ENCODE measurements at regions not wholly inside any gene's neighbourhood (a gene's known extent, or its start where the extent isn't known, plus 50 kb on each side); places are given as distances from the start of the nearest gene placed in this dataset.

GRCh38 chr5:163574472-163575440 is 69.3 kb downstream of the MAT2B start:
- no peak for TF ChIP-seq REST (IDR thresholded peaks at IDR 0.05; ENCODE audit: borderline replicate concordance)
- no peak for TF ChIP-seq CTCF (IDR thresholded peaks at IDR 0.05; ENCODE audit: poor library complexity, severe bottlenecking)
- no peak for TF ChIP-seq TAF1 (IDR thresholded peaks at IDR 0.05; ENCODE audit: low read depth)
- TF ChIP-seq POLR2AphosphoS5 (IDR thresholded peaks at IDR 0.05) = no peak
- no peak for TF ChIP-seq MXI1 (conservative IDR thresholded peaks at IDR 0.05; ENCODE audit: poor library complexity, severe bottlenecking)
- no peak for TF ChIP-seq SMC3 (conservative IDR thresholded peaks at IDR 0.05; ENCODE audit: poor library complexity)
- TF ChIP-seq EP300 (conservative IDR thresholded peaks at IDR 0.05; ENCODE audit: poor library complexity, severe bottlenecking) = no peak
- no peak for TF ChIP-seq EZH2 (IDR thresholded peaks at IDR 0.05; ENCODE audit: borderline replicate concordance, insufficient read depth, low read length, poor library complexity, severe bottlenecking)
- Histone ChIP-seq H3K79me2 (replicated peaks; ENCODE audit: insufficient read depth, low read length) (no peaks in the 10 kb centered on the region), H3F3A (ENCODE audit: insufficient read depth, low read length, poor library complexity, severe bottlenecking) (no peaks in the 10 kb centered on the region), H3K36me3 (ENCODE audit: insufficient read depth, low read length) (no peaks in the 10 kb centered on the region), H3K9ac (ENCODE audit: low read length) (no peak overlapping the region), H4K20me1 (ENCODE audit: insufficient read depth) (no peaks in the 10 kb centered on the region), H3K9me2 (ENCODE audit: insufficient read depth, low read length) (no peaks in the 10 kb centered on the region), H3K4me2 (ENCODE audit: low read length) (no peak overlapping the region), H2AFZ (ENCODE audit: low read depth, low read length) (no peak overlapping the region), H3K27ac (ENCODE audit: low read length) (no peak overlapping the region), H3K4me3 (ENCODE audit: low read length) (no peak overlapping the region), H3K9me3 (ENCODE audit: low read length) (no peaks in the 10 kb centered on the region), H3K27me3 (ENCODE audit: insufficient read depth, low read depth, low read length) (no peaks in the 10 kb centered on the region)

- H2AFZ ChIP-seq (ENCODE audit: low read depth, low read length) = no peak overlapping the region
- no peaks in the 10 kb centered on the region for H3K27me3 ChIP-seq (ENCODE audit: insufficient read depth, low read depth, low read length)
- no peak overlapping the region for H3K9ac ChIP-seq (ENCODE audit: low read length)
- H3K4me2 ChIP-seq (ENCODE audit: low read length) = no peak overlapping the region
- H3K9me2 ChIP-seq (ENCODE audit: insufficient read depth, low read length) = no peaks in the 10 kb centered on the region
- no peaks in the 10 kb centered on the region for H4K20me1 ChIP-seq (ENCODE audit: insufficient read depth)
- H3K9me3 ChIP-seq (ENCODE audit: low read length) = no peaks in the 10 kb centered on the region
- H3K27ac ChIP-seq (ENCODE audit: low read length) = no peak overlapping the region
- H3F3A ChIP-seq (ENCODE audit: insufficient read depth, low read length, poor library complexity, severe bottlenecking) = no peaks in the 10 kb centered on the region
- no peaks in the 10 kb centered on the region for H3K36me3 ChIP-seq (ENCODE audit: insufficient read depth, low read length)
- no peak overlapping the region for H3K4me3 ChIP-seq (ENCODE audit: low read length)
- H3K79me2 ChIP-seq (replicated peaks; ENCODE audit: insufficient read depth, low read length) = no peaks in the 10 kb centered on the region
- TF ChIP-seq SMC3 (conservative IDR thresholded peaks at IDR 0.05; ENCODE audit: poor library complexity) (no peak), EP300 (conservative IDR thresholded peaks at IDR 0.05; ENCODE audit: poor library complexity, severe bottlenecking) (no peak), TAF1 (IDR thresholded peaks at IDR 0.05; ENCODE audit: low read depth) (no peak), CTCF (IDR thresholded peaks at IDR 0.05; ENCODE audit: poor library complexity, severe bottlenecking) (no peak), MXI1 (conservative IDR thresholded peaks at IDR 0.05; ENCODE audit: poor library complexity, severe bottlenecking) (no peak), POLR2AphosphoS5 (IDR thresholded peaks at IDR 0.05) (no peak), RAD21 (conservative IDR thresholded peaks at IDR 0.05) (no peak), EZH2 (IDR thresholded peaks at IDR 0.05; ENCODE audit: borderline replicate concordance, insufficient read depth, low read length, poor library complexity, severe bottlenecking) (no peak), REST (IDR thresholded peaks at IDR 0.05; ENCODE audit: borderline replicate concordance) (no peak)
Measured at GRCh38 chr5:163578652-163579051, 73.2 kb downstream of the MAT2B start.
